GM18873 (cell line): ENCODE measurements at regions not wholly inside any gene's neighbourhood (a gene's known extent, or its start where the extent isn't known, plus 50 kb on each side); places are given as distances from the start of the nearest gene placed in this dataset.
A peak's percentile ranks its signal among the peaks of the same experiment; 100 is the strongest.
"Not testable (repeated sequence)": the region's sequence is repeated elsewhere in the genome, so short reads cannot be mapped to it uniquely, and the experiment has no call there.

ENCODE experiments used
- ATAC-seq: cut with Tn5 transposase; IDR thresholded peaks from one replicate; pipeline ENCODE4 v1.9.1; 2021; ENCODE audit warnings: mild to moderate bottlenecking, moderate library complexity, moderate number of reproducible peaks; ENCODE audit not compliant: unreplicated experiment, low FRiP score

DNA sequence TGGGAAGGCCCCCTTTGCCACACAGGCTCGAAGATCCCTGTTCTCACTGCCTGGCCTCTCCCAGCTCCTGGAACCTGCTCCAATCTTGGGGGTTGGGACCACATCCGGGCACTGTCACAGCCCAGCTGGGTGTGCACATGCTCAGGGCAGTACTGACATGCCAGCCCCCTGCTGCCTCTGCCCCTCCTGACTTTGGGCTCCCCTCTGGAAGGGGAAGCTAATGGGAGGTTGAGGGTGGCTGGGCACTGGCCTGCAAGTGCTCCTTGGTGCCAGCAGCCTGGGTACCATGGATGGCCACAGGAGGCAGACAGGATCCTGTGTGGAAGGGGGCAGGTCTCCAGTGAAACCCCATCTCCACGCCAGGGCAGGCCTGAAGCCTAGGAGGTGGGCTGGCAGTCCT, 126.1 kb upstream of the NOL4 start:
- ATAC-seq = no peak

DNA sequence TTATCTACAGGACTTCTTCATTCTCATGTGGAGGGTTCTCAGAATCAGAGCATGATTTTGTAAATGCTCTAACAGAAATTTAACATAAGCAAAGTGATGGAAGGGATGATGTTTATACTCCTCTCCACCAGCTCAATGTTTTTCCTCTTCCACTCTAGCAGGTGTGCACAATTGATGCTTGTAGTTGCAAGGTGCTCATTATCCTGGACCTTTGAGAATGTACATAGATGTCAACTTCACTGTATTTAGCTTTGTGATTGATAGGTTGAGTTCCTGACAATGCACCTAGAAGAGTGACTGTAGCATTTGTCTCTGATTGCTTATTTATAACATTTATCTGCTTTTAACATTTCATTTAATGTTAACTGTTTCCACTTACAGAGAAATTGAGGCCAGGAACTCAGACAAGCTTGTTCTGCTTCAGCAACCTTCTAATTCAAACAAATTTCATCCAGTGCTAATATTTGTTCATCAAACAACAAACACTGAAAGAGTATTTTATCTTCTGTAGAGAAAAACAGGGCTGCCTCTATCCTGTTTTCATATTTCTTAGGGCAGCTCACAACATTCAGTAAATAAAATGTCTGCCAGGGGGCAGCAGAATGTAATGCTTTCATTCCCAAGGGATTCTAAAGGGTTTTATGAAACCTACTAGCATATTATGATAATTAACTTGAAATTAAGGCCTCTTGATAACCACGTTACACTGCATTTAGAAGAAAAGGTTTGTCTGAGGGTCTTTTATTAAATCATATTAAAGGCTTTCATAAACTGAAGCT, 127.9 kb upstream of the NOL4 start:
- no peak for ATAC-seq

DNA sequence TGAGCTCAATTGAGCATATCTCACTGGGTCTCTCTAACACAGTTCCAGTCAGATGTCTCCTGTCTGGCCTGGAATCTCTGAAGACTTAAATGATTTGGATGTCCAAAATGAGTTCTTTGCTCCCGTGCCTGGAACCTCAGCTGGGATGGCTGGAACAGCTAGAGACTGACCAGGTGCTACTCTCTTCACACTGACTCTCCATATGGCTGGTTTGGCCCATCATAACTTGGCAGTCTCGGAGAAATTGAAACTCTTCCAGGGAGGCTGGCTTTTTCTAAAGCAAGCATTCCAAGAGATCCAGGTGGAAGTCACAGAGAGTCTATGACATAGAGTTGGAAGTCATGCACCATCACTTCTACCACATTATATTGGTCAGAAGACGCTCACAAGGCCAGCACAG, 129.6 kb upstream of the NOL4 start:
- no peak for ATAC-seq

DNA sequence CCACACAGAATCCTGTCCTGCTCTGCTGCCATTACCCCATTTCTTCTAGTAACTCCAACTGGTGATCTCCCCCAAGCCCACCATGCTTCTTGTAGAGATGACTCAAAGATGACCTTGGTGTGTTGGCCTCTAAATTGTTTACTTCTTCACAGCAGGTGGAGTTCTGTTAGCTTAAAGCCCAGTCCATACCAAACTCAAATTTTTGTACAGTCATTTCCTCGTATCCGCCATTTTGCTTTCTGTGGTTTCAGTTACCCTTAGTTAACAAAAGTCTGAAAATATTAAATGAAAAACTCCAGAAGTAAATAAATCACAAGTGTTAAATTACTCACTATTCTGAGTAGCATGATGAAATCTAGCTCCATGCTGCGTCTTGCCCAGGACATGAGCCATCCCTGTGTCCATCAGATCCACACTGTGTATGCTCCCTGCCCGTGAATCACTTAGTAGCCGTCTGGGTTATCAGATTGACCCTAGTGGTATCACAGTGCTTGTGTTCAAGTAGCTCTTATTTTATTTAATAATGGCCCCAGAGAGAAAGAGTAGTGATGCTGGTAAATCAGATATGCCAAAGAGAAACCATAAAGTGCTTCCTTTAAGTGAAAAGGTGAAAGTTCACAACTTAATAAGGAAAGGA, 133.3 kb upstream of the NOL4 start:
- no peak for ATAC-seq

DNA sequence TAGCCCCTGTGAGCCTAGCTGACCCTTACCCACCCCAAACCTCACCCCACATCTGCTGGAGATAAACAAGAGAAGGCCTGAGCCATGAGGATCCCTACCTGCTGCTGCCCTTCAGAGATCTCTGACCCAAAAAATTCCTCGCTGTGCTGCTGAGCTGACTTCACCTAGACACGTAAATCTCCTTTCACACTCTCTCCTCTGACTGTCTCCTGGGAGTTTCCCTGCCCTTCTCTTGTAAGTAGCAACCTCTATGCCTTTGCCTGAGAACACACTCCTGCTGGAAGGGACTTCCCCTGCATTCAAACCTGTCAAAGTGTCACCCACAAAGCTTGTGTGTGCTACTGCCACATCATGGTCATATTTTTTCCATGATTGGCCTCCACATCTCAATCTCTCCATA, 134.2 kb upstream of the NOL4 start:
- ATAC-seq = peak; percentile 63

DNA sequence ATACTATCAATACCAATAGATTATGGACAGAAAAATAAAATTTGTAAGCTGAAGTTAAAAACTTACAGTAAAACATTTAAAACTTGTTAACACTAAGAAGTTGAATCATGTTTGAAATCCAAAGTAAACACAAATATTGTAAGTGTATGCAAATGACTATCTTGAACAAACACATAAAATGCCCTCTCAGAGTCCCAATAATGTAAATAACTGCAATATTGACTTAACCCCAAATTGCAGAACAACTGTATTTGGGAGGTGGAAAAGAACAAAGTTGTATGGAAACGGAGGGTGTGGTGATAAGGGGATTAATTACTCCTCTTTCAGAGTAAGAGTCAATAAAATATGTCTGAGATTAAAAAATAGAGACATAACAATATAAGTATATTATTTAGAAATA, 140.0 kb upstream of the NOL4 start:
- no peak for ATAC-seq

DNA sequence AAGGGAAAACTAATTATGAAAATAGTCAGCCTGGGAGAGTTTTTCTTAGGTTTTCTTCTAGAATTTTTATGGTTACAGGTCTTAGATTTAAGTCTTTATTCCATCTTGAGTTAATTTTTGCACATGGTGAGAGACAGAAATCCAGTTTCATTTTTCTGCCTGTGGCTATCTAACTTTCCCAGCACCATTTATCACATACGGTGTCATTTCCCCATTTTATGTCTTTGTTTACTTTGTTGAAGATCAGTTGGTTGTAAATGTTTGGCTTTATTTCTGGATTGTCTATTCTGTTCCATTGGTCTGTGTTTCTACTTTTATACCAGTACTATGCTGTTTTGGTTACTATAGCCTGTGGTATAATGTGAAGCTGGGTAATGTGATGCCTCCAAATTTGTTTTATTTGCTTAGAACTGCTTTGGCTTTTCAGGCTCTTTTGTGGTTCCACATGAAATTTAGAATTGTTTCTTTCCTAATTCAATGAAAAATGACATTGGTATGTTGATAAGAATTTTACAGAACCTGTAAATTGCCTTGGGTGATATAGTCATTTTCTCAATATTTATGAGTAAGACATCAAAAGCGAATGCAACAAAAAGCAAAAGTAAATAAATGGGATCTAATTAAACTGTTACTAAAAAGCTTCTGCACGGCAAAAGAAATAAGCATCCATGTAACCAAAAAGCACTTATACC, 146.1 kb upstream of the NOL4 start:
- no peak for ATAC-seq

DNA sequence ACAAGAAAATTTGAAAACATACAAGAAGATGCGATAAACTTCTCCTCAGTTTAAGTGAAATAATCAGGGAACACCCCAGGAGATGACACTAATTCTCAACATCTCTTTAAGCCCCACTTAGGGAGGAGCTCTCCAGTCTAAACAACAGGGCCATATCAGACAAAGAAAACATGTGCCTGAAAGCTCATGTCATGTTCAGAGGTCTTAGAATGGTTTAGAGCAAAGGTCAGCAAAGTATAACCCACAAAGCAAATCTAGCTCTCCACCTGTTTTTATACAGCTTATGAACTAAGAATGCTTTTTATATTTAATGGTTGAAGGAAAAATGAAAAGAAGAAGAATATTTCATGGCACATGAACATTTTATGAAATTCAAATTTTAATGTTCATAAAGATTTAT, 155.6 kb upstream of the NOL4 start:
- ATAC-seq = no peak

DNA sequence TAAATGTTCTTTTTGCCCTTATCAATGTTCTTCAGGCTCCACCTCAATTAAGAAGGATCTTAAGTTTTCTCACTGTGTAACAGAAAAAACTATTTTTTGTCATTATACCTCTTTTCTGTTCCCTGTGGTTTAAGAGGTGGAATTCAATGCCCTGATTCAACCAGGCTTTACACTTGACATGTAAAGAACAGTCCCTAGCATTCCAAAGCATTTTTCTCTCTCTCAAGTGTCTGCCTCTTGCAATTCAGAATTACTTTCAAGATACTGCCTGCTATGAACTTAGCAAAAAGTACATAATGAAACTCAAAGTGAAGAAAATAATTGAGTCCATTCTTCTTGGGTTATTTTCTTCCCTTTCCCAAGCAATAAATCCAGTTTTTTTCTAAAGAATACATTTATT, 160.6 kb upstream of the NOL4 start:
- no peak for ATAC-seq

DNA sequence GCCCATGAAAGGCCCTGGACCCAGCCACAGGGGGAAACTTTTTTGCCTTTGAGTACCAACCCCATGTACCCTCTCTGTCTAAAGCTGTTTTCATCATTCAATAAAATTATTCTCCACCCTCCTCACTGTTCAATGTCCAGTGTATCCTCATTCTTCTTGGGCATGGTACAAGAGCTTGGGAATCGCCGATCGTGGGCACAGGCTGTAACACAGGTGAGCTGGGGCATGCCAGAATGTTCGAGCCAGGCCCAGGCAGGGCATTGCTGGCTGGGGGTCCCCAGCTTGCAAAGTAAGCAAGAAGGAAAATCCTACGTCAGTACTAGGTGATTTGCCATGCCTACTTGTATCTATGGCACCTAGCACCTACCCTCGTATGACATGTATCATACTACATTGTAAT, 162.1 kb upstream of the NOL4 start:
- ATAC-seq = no peak

DNA sequence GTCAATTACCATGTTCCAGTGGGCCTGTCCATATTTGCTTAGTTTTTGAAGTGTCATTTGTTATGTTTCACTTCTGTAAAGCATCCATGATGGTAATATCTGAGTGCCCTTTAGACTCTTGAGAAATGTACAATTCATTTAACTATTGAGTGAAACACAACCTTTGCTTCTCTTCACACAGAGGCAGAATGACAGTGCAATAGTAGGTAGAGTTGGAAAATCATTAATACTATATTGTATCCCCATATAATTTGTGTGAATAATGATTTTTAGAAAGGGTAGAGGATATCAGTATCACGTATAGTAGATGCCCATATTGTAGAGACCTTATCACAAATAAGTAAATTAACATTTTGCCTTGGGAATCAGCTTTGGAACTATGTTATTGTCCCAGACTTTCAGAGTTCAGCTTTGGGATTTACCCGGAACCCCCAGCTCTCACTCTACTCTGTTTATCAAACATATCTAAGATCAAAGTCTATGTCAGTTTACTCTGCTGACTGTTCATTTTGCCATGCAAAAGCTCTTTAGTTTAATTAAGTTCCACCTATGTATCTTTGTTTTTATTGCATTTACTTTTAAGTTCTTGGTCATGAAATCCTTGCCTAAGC, 172.7 kb upstream of the NOL4 start:
- ATAC-seq = no peak

DNA sequence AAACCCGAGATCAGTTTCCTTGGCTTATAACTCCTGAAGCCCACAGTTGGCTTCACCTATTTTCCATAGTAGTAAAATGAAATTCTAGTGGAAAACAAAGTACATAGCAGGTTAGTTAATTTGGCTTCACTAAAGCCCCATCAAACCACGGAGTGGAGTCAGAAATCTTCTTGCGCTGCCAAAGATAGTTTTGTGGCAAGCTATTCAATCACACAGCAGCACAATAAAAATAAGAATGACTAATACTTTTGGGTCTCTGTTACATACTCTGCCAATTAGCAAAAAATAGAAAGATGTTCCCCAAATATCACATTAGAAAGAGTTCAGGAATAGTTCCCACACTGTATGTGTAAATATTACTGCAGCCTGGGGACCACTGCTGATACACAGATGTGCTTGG, 175.2 kb upstream of the NOL4 start:
- ATAC-seq = no peak

DNA sequence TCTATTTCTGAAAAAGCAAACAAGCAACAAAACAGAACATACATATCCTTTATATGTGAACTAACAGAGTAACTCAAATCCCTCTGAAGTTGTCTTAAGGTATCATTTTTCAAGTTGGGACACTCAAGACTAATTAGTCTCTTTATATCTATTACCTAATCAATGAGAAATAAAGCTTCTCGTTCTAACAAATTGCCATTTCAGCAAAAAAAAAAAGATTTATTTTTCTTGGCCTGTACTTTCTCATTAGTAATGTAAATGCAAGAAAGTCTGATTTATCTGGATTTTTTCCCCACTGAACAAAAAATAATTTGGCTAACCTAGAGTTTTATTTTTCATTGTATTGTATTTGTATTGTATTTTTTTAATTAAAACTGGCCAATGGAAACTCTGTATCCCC, 176.1 kb upstream of the NOL4 start:
- ATAC-seq = no peak

DNA sequence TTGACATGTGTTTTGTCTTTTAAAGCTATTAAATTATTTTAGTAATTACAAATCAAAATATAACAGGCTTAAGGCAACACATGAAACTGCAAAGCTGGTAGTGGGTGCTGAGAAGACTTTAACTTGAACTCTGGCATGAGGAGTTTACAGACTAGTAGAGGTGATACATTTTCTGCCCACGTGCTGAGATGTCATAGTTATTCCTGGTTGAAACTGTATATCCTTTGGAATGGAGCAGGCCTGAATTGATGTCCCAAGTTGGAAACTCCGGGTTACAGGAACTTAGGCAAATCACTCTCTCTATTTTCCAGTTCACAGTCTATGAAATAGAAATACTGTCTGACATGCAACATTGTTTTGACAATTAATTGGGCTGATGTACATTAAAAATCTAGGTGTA, 177.1 kb upstream of the NOL4 start:
- ATAC-seq = no peak

DNA sequence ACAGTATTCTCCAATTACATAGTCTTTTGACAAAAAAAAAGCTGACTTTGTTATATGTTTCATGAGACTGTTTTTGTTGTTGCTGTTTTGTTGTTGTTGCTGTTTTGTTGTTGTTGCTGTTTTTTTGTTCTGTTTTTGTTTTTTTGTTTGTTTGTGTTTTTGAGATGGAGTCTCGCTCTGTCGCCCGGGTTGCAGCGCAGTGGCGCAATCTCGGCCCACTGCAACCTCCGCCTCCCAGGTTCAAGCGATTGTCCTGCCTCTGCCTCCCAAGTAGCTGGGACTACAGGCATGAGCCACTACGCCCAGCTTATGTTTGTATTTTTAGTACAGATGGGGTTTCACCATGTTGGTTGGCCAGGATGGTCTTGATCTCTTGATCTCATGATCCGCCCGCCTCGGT, 182.8 kb upstream of the NOL4 start:
- not testable (repeated sequence) for ATAC-seq

DNA sequence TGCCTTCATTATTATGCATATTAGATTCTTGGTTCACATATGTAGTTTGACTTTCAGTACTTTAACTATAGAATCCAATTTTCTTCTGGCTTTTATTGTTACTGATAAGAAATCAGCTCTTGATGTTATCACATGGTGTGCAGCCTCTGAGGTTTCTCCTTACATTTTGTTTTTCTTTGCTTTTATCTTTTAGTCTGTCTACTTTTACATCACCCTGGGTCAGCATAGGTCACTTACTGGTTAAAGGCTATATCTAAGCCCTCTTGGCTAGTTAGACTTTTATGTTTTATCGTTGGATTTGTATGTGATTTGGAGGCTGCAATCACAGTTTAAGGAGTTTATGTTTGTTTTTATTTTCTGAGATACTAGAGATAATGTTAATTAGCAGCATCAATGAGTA, 187.2 kb upstream of the NOL4 start:
- ATAC-seq = no peak

DNA sequence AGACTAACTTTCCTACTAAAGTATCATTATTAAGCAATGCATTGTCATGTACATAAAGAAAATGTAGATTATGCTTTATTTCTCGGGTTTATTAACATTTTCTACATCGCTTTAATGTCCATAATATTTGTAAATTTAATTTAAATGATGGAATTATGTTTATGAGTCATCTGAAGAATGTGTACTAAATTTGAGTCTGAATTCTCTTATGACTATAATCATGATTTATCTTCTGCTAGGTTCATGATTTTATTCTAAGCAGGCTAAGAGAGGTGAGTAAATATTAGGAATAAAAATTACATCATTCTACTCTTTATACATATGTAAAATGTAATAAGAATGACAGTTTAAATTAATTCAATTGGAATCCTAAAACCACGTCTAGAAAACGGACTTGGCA, 206.3 kb upstream of the NOL4 start:
- no peak for ATAC-seq

DNA sequence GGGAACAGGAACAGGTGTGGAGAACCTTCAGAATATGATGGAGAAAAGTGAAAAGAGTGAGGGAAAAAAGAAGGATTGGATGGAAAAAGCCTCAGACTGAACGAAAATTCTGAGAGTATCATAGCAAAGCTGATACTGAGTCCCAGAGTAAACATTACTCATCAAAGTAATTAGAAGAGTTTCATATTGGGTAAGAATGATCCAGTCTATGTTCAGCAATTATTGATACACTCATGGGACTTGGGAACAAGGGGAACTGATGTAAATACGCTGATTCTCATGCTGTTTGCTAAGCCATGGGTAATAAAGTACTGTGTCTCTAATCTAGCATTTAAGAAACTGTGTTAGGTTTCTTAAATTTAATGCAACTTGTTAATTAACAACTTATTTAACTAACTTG, 219.9 kb upstream of the NOL4 start:
- no peak for ATAC-seq

DNA sequence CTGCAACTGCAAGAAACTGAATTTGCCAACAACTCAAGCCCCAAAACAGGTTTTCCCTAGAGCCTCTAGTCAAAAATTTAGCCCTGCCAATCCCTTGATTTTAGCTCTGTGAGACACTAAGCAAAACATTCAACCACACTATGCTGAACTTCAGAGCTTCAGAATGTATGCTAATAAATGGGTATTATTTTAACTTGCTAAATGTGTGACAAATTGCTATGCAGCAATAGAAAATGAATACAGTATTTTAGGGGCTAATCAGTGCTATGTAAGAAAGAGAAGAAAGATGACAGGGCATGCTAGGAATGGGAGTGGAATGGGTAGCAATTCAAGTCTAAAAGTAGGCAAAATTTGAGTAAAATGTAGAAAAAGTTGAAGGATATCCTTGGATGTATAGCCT, 223.9 kb upstream of the NOL4 start:
- no peak for ATAC-seq

DNA sequence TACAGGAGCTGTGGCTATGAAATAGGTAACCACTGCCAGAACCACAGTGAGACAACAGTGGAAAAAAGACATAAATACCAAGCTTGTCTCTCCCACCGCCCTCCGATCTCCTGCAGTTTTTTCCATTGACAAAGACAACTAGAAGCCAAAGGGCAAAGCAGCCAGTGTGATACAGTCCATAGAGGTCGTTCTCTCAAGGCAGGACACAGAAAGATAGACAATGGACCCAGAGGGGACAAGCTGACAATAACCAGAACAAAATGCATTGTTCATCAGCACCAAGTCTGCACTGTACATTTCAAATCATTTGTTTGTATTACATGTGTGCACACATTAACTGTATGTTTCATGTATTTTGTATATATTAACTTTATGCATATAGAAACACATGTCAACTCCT, 233.0 kb upstream of the NOL4 start:
- ATAC-seq = no peak

DNA sequence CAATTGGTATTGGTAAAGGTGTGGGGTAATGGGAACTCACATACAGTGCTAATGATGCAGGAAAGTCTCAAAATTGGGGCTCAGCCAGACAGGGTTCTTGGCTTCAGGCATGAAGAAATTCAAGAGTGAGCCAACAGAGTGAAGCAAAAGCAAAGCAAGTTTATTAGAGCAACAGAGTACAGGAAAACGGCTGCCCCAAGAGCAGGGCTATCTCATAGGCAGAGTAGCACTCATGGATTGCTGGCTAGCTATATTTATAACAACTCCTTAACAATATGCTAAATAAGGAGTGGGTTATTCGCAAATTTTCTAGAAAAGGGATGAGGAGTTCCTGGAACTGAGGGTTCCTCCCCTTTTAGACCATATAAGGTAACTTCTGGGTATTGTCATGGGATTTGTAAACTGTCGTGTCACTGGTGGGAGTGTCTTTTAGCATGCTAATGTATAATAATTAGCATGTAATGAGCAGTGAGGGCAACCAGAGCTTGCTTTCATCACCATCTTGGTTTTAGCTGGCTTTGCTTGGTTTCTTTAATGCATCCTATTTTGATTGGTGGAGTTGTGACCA, 233.8 kb upstream of the NOL4 start:
- no peak for ATAC-seq
